Activated CD8-positive, alpha-beta memory T cell treated with anti-CD3 and anti-CD28 coated beads, Interleukin-2, amount 10 ng/mL, durations not matched to agents 7 days and 5 days (primary cell): ENCODE measurements at regions not wholly inside any gene's neighbourhood (a gene's known extent, or its start where the extent isn't known, plus 50 kb on each side); places are given as distances from the start of the nearest gene placed in this dataset.

Experiments
- ATAC-seq: fragments of 150-1000 bp; cut with Tn5 transposase; one replicate; pipeline ENCODE4 v1.10.0; 2021; ENCODE audit warnings: moderate library complexity
- CTCF ChIA-PET: fragments of 350-600 bp; sonication (Branson Sonifier 250); formaldehyde crosslinking; loops from one replicate; lab custom pipeline; 2021; ENCODE audit warnings: antibody characterized with exemption; lab: Charles Lee
- DNase-seq: peaks from one replicate; pipeline ENCODE4 v3.0.0-alpha.2; 2020
- H3K27ac Mint-ChIP-seq: one replicate; pipeline ENCODE4 v1.8.0; 2021; ENCODE audit warnings: mild to moderate bottlenecking, mixed read lengths
- H3K27me3 Mint-ChIP-seq: one replicate; pipeline ENCODE4 v1.8.0; 2021; ENCODE audit warnings: mixed read lengths
- H3K36me3 Mint-ChIP-seq: one replicate; pipeline ENCODE4 v1.8.0; 2021; ENCODE audit warnings: mild to moderate bottlenecking, mixed read lengths
- H3K4me1 Mint-ChIP-seq: one replicate; pipeline ENCODE4 v1.8.0; 2021; ENCODE audit warnings: mixed read lengths
- H3K4me3 Mint-ChIP-seq: one replicate; pipeline ENCODE4 v1.8.0; 2021; ENCODE audit warnings: mild to moderate bottlenecking, moderate library complexity, mixed read lengths
- H3K9me3 Mint-ChIP-seq: one replicate; pipeline ENCODE4 v1.8.0; 2022; ENCODE audit warnings: low read depth, mixed read lengths

DNA sequence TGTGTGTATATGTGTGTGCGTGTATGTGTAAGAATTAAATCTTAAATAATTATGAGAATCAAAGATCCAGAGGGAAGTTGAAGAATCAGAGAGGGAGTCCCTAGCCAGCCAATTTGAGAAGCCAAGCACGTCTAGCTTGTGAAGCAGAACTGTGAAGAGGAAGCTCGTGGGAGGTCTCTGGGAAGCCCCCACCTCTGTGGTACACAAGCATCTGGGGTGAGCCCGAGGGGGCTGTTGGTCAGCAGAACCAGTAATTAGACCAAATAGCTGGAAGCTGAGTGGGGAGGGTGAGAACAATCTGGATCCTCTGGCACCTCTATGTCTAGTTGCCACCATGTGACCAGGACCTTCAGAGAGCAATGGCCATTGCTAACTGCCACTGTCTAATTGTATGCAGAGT is 162.7 kb upstream of the ADRA1D start:
- CTCF ChIA-PET, result no interaction called here
- no peaks in the 10 kb centered on the region for H3K36me3 Mint-ChIP-seq
- no peak for ATAC-seq
- no peaks in the 10 kb centered on the region for H3K4me1 Mint-ChIP-seq
- no peak overlapping the region for H3K27ac Mint-ChIP-seq
- no peaks in the 10 kb centered on the region for H3K9me3 Mint-ChIP-seq
- peaks cover 9% of the 10 kb centered on the region for H3K27me3 Mint-ChIP-seq
- H3K4me3 Mint-ChIP-seq, result no peak overlapping the region
- DNase-seq, result no peak

DNA sequence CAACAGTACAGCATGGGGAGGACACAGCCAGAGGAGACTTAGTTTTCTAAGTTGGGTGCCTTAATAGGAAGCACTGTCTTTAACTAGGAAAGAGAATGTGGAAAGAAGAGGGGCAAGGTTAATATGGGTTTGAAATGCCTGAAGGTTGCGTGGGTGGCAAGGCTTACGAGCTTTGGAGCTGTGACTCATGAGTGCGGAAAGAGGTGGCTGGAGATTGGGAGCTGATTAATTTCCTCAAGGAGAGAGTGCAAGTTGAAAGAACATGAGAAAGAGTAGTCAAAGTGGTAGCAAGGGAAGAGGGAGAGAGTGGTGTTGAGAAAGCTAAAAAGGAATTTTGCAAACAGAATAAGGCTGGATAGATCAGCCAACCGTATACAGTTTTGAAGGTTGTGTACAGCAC is 157.5 kb upstream of the ADRA1D start:
- ATAC-seq (no peak), DNase-seq (no peak)
- Mint-ChIP-seq H3K4me1 (no peaks in the 10 kb centered on the region), H3K4me3 (no peak overlapping the region), H3K9me3 (no peaks in the 10 kb centered on the region), H3K36me3 (no peaks in the 10 kb centered on the region), H3K27me3 (peaks cover 22% of the 10 kb centered on the region), H3K27ac (no peak overlapping the region)
- CTCF ChIA-PET, result no interaction called here

DNA sequence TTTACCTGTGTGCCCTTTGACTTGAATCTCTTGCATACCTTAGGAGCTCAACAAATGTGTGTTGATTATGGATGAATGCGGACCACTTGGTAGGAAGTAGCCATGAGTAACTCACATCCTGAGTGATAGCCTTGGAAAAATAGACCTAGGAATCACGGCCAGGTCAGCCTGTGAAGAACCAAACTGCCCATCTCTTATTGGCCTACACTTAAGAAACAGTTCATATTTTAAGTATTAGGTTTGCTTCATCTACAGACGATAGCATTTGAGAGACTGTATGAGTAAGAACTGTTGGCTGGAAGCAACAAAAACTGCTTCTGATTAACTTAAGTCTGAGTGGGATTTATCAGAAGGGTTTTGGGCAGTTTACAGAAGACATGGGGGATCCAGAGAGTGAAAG is 152.5 kb upstream of the ADRA1D start:
- no peak for ATAC-seq
- Mint-ChIP-seq H3K4me3 (no peak overlapping the region), H3K27me3 (peaks cover 52% of the 10 kb centered on the region)

DNA sequence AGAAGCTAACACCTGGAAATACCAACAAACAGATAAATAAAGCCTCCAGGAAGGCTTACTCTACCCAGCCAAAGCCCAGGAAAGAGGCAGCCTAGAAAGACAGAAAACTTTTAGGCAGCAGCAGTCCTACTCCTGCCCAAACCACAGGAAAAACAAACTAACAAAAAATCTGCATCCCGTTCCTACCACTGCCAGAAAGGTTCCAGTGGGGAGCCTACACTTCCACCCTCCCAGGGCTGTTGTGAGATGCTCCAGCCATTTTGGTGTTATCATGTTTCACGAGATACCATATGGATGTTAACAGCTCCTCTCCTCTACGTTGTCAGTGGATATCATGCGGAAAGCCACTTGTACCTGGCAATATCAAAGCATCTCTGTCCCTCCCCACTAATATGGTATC is 135.9 kb upstream of the ADRA1D start:
- no peak overlapping the region for H3K27ac Mint-ChIP-seq

More for the DNA sequence above, 152.5 kb upstream of the ADRA1D start:
- Mint-ChIP-seq H3K36me3 (no peaks in the 10 kb centered on the region), H3K27ac (no peak overlapping the region), H3K4me1 (no peaks in the 10 kb centered on the region), H3K9me3 (no peaks in the 10 kb centered on the region)
- no peak for DNase-seq
- CTCF ChIA-PET, result no interaction called here

DNA sequence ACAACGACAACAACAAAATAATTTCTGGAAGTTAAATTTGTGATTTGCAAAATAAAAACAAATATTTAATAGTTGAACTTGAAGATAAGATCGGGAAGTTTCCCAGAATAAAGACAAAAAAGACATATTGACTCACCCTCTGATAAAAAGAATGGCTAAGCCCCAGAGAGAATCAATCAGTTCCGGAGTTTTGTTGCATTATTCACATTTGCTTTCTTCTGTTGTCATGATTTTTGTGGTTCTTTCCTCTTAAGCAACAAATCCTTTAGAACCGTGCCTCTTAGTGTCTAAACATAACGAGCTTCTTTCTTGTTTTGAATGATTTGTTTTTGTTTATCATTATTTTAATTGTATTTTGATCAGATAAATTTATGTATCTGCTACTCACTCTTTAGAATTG is 134.9 kb upstream of the ADRA1D start:
- Mint-ChIP-seq H3K27me3 (peaks cover 54% of the 10 kb centered on the region), H3K36me3 (no peaks in the 10 kb centered on the region), H3K4me3 (no peak overlapping the region), H3K9me3 (no peaks in the 10 kb centered on the region), H3K27ac (no peak overlapping the region), H3K4me1 (no peaks in the 10 kb centered on the region)
- ATAC-seq (no peak), DNase-seq (no peak)
- CTCF ChIA-PET, result no interaction called here

More for the DNA sequence above, 135.9 kb upstream of the ADRA1D start:
- no peak for ATAC-seq
- peaks cover 52% of the 10 kb centered on the region for H3K27me3 Mint-ChIP-seq
- no peaks in the 10 kb centered on the region for H3K4me1 Mint-ChIP-seq
- H3K9me3 Mint-ChIP-seq, result no peaks in the 10 kb centered on the region
- CTCF ChIA-PET, result no interaction called here
- DNase-seq, result no peak
- no peak overlapping the region for H3K4me3 Mint-ChIP-seq
- no peaks in the 10 kb centered on the region for H3K36me3 Mint-ChIP-seq

GRCh38 chr20:4375881-4376280 is 126.8 kb upstream of the ADRA1D start:
- Mint-ChIP-seq H3K4me3 (no peak overlapping the region), H3K4me1 (peaks cover 5% of the 10 kb centered on the region), H3K36me3 (no peaks in the 10 kb centered on the region), H3K27me3 (peaks cover 36% of the 10 kb centered on the region), H3K9me3 (no peaks in the 10 kb centered on the region), H3K27ac (no peak overlapping the region)
- CTCF ChIA-PET, result no interaction called here
- ATAC-seq, result no peak
- no peak for DNase-seq

DNA sequence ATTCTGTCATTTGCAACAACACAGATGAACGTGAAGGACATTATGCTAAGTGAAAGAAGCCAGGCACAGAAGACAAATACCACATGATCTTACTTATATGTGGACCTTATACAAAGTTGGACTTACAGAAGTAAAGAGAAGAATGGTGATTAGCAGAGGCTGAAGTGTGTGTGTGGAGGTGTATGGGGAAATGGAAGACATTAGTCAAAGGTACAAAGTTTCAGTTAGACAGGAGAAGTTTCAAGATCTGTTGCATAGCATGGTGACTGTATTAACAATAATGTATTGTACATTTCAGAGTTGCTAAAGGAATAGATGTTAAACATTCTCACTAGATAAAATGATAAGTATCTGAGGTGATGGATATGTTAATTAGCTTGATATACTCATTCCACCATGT is 124.4 kb upstream of the ADRA1D start:
- H3K27me3 Mint-ChIP-seq, result peaks cover 17% of the 10 kb centered on the region
- CTCF ChIA-PET, result no interaction called here
- peaks cover 25% of the 10 kb centered on the region for H3K4me1 Mint-ChIP-seq
- DNase-seq (no peak), ATAC-seq (no peak)
- peaks cover 10% of the 10 kb centered on the region for H3K36me3 Mint-ChIP-seq
- H3K4me3 Mint-ChIP-seq, result no peak overlapping the region
- peaks cover 3% of the 10 kb centered on the region for H3K9me3 Mint-ChIP-seq
- no peak overlapping the region for H3K27ac Mint-ChIP-seq

GRCh38 chr20:4371623-4372251 is 122.7 kb upstream of the ADRA1D start:
- Mint-ChIP-seq H3K27ac (no peak overlapping the region), H3K4me1 (peaks cover 25% of the 10 kb centered on the region), H3K36me3 (peaks cover 10% of the 10 kb centered on the region), H3K9me3 (peaks cover 3% of the 10 kb centered on the region), H3K27me3 (peaks cover 11% of the 10 kb centered on the region), H3K4me3 (no peak overlapping the region)
- DNase-seq (no peak), ATAC-seq (no peak)
- CTCF ChIA-PET, result no interaction called here

DNA sequence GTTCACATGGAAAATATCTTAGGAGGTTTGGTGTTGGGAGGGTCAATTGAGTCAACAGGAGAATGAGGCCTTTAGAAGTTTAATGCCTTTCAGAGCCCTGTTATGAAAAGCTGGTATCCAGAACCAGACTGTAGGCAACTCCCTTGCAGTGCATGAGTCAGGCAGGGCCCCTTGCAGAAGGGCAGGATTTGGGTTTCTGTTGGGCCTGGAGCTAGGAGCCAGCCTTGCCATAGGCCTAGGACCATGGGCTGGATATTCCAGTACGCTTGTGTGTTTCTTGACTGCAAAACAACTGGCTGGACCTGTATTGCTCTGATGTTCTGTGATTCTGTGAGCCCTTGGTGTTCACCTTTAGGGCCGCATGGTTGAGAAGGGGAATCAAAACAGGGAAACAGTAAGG is 121.8 kb upstream of the ADRA1D start:
- H3K4me3 Mint-ChIP-seq, result no peak overlapping the region
- H3K9me3 Mint-ChIP-seq, result peaks cover 3% of the 10 kb centered on the region
- H3K27me3 Mint-ChIP-seq, result peaks cover 10% of the 10 kb centered on the region
- DNase-seq, result no peak
- peak overlapping the region; percentile 20 for H3K27ac Mint-ChIP-seq
- ATAC-seq, result no peak
- H3K4me1 Mint-ChIP-seq, result peaks cover 25% of the 10 kb centered on the region
- H3K36me3 Mint-ChIP-seq, result peaks cover 12% of the 10 kb centered on the region
- CTCF ChIA-PET, result no interaction called here

GRCh38 chr20:4369798-4370124 is 120.7 kb upstream of the ADRA1D start:
- Mint-ChIP-seq H3K36me3 (peaks cover 12% of the 10 kb centered on the region), H3K4me3 (no peak overlapping the region), H3K27me3 (peaks cover 6% of the 10 kb centered on the region), H3K27ac (peak overlapping the region; percentile 92), H3K9me3 (peaks cover 3% of the 10 kb centered on the region), H3K4me1 (peaks cover 25% of the 10 kb centered on the region)
- DNase-seq (peak; percentile 71), ATAC-seq (peak; percentile 96)
- CTCF ChIA-PET, result no interaction called here

DNA sequence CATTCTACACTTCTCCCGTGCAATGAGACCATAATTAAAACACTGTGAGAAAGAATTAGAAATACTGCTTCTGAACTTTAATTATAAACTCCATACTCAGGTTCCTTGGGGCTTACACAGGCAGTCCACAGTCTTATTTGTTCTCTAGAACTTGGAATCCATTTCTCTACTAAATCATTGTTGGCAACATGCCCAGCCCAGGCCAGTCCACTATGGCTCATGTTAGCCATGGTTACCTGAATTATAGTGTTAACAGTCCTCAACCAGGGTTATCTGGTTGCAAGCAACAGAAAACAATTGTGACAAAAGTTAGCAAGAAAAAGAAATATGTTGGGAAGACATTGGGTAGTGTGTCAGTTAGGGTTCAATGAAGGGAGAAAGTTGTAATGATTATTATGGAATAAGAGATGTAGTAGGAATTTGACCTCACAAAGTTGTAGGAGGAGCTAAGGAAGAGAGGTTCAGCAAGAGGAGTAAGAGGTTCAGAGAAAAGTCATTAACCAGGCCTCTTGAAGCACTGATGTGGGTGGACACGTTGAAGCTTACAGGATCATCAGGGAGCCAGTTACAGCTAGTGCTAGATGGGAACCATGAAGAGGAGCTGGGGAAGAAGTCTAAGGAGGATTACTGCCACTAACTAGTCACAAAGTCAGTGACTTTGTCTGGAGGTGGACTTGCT is 120.2 kb upstream of the ADRA1D start:
- peaks cover 3% of the 10 kb centered on the region for H3K9me3 Mint-ChIP-seq
- peak overlapping the region; percentile 92 for H3K27ac Mint-ChIP-seq
- ATAC-seq, result no peak
- H3K27me3 Mint-ChIP-seq, result peaks cover 5% of the 10 kb centered on the region
- no peak overlapping the region for H3K4me3 Mint-ChIP-seq
- no peak for DNase-seq
- H3K36me3 Mint-ChIP-seq, result peaks cover 12% of the 10 kb centered on the region
- peaks cover 25% of the 10 kb centered on the region for H3K4me1 Mint-ChIP-seq
- CTCF ChIA-PET, result no interaction called here

DNA sequence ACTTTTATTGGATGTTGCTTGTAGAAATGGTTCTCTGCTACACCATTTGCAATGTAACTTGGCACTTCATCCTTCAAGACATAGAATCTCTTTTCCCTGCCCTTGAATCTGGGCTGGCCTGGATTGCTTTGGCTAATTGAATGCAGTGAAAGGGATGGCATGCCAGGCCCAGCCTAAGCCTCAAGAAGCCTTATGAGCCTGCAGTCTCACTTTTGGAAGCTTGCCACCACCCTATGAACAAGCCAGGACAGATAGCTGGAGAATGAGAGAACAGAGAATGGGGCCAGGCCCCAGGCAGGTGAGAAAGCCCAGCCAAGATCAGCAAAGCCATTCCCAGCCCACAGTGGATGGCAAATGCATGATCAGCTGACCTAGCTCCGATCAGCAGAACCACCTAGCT is 117.0 kb upstream of the ADRA1D start:
- CTCF ChIA-PET, result no interaction called here
- Mint-ChIP-seq H3K36me3 (peaks cover 12% of the 10 kb centered on the region), H3K4me1 (peaks cover 20% of the 10 kb centered on the region), H3K27me3 (peaks cover 4% of the 10 kb centered on the region), H3K4me3 (no peak overlapping the region), H3K27ac (no peak overlapping the region), H3K9me3 (peaks cover 3% of the 10 kb centered on the region)
- DNase-seq (no peak), ATAC-seq (no peak)

DNA sequence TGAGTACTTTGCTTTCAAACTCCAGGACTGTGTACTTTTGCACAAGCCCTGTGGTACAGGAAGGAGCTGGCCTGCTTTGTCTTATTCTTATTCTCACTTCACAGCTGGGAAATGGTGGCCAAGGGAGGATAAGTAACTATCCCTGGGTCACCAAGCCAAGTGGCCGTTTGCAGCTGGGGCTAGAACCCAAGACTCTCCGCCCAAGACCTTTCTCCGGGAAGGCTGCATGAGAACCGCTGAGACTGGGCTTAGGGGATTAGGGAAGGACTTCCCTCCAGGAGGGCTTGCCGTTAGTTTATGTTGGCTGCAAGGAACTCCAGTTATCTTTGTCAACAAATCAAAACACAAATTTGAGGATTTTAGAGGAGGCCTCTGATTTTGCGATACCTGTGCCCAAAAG is 109.5 kb upstream of the ADRA1D start:
- CTCF ChIA-PET, result no interaction called here
- DNase-seq (no peak), ATAC-seq (no peak)
- Mint-ChIP-seq H3K27me3 (peaks cover 14% of the 10 kb centered on the region), H3K4me1 (no peaks in the 10 kb centered on the region), H3K4me3 (no peak overlapping the region), H3K36me3 (no peaks in the 10 kb centered on the region), H3K27ac (no peak overlapping the region), H3K9me3 (peaks cover under 1% of the 10 kb centered on the region)

- no peak overlapping the region for H3K27ac Mint-ChIP-seq
- CTCF ChIA-PET, result no interaction called here
- no peaks in the 10 kb centered on the region for H3K4me1 Mint-ChIP-seq
- ATAC-seq (no peak), DNase-seq (no peak)
- H3K36me3 Mint-ChIP-seq, result no peaks in the 10 kb centered on the region
- no peak overlapping the region for H3K4me3 Mint-ChIP-seq
- peaks cover 8% of the 10 kb centered on the region for H3K9me3 Mint-ChIP-seq
- peaks cover 46% of the 10 kb centered on the region for H3K27me3 Mint-ChIP-seq
Observed at GRCh38 chr20:4352348-4352747, 103.3 kb upstream of the ADRA1D start.
